ENCODE measurements at regions not wholly inside any gene's neighbourhood (a gene's known extent, or its start where the extent isn't known, plus 50 kb on each side); places are given as distances from the start of the nearest gene placed in this dataset.
"Not testable (repeated sequence)": the region's sequence is repeated elsewhere in the genome, so short reads cannot be mapped to it uniquely, and the experiment has no call there.

GRCh38 chr20:22841846-22842245 is 193.3 kb upstream of the SSTR4 start:
- DNase-seq (ENCODE audit: low read depth in 4 of 4, low spot score in 3 of 4), result no peak

- DNase-seq (ENCODE audit: low read depth in 4 of 4, low spot score in 3 of 4), result no peak
Observed at GRCh38 chr20:22842793-22843192, 192.3 kb upstream of the SSTR4 start.

- no peak for DNase-seq (ENCODE audit: low read depth in 4 of 4, low spot score in 3 of 4)
Observed at GRCh38 chr20:22844959-22845358, 190.2 kb upstream of the SSTR4 start.

DNA sequence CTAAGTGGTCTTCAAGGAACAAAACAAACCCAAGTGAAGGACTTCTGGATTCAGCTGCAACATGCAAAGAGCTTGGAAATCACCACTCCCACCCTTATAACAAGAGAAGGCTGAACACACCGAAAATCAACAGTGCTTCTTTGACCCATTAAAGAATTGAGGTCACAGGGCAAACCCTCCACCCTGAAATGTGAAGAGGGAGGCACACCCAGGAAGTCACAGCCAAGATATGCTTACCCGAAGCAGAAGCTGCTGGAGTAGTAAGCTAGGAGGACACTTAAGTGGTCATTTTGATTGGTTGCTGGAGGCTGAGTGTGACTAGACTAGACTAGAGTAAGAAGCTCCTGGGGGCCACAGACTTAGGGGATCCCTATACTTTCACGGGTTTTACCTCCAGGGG is 188.2 kb upstream of the SSTR4 start:
- no peak for DNase-seq (ENCODE audit: low read depth in 4 of 4, low spot score in 3 of 4)

- DNase-seq (ENCODE audit: low read depth in 4 of 4, low spot score in 3 of 4), result no peak
Observed at GRCh38 chr20:22848364-22848763, 186.7 kb upstream of the SSTR4 start.

- not testable (repeated sequence) for DNase-seq (ENCODE audit: low read depth in 4 of 4, low spot score in 3 of 4)
Observed at GRCh38 chr20:22851679-22852346, 183.3 kb upstream of the SSTR4 start.

- DNase-seq (ENCODE audit: low read depth in 4 of 4, low spot score in 3 of 4), result no peak
Observed at GRCh38 chr20:22861231-22861980, 173.7 kb upstream of the SSTR4 start.

GRCh38 chr20:22861990-22862389 is 173.1 kb upstream of the SSTR4 start:
- DNase-seq (ENCODE audit: low read depth in 4 of 4, low spot score in 3 of 4), result no peak

DNA sequence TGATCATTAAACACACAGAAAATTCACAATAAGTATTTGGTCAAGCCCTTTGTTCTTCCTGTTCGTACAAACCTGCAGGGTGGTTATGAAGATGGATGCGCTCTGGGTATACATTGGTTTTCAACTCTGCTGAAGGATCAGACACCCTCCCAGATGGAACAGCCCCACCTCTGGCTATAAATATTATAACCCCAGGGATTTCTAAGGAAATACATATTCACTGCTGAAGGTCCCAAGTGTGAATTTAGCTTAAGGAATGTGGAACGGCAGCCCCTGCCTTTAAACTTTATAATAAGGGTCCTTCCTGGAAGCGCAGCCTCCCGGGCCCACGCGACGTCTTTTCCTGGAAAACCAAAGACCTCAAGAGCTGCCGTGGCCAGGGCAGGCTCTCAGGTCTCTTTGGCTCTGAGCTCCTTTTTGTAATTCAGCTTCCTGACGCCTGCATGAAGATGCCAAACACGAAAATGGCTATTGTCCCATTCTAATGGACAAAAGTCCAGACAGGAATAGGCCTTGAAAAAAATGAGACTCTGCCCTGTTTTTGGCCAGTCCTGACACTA is 172.4 kb upstream of the SSTR4 start:
- DNase-seq (ENCODE audit: low read depth in 4 of 4, low spot score in 3 of 4), result no peak

GRCh38 chr20:22863826-22864225 is 171.3 kb upstream of the SSTR4 start:
- DNase-seq (ENCODE audit: low read depth in 4 of 4, low spot score in 3 of 4), result no peak

DNA sequence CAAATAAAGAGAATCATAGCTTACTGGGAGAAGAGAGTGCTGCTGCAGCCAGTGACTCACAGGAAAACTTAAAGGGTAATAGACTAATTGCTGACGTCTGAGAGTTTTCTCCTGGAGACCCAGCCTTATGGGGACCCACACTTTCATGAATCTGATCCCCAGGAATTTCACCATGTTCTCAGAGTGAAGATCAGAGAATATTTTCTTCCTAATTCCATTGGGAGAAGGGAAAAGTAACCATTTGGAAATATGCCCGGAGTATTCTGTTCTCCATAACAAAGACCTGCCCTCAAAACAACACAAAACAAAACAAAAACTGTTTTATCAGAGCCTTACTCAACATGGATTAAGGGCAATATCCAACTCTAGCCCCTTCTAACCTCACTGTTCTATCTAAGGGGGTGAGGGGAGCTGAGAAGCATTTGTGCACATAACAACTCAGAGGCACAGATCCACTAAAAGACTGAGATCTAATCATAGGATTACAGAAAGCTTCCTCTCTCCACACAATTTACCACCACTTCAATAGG is 168.2 kb upstream of the SSTR4 start:
- no peak for DNase-seq (ENCODE audit: low read depth in 4 of 4, low spot score in 3 of 4)

GRCh38 chr20:22878166-22878565 is 156.9 kb upstream of the SSTR4 start:
- DNase-seq (ENCODE audit: low read depth in 4 of 4, low spot score in 3 of 4), result no peak

- DNase-seq (ENCODE audit: low read depth in 4 of 4, low spot score in 3 of 4), result no peak
Observed at GRCh38 chr20:22880277-22880676, 154.8 kb upstream of the SSTR4 start.

- no peak for DNase-seq (ENCODE audit: low read depth in 4 of 4, low spot score in 3 of 4)
Observed at GRCh38 chr20:22887796-22888195, 147.3 kb upstream of the SSTR4 start.

DNA sequence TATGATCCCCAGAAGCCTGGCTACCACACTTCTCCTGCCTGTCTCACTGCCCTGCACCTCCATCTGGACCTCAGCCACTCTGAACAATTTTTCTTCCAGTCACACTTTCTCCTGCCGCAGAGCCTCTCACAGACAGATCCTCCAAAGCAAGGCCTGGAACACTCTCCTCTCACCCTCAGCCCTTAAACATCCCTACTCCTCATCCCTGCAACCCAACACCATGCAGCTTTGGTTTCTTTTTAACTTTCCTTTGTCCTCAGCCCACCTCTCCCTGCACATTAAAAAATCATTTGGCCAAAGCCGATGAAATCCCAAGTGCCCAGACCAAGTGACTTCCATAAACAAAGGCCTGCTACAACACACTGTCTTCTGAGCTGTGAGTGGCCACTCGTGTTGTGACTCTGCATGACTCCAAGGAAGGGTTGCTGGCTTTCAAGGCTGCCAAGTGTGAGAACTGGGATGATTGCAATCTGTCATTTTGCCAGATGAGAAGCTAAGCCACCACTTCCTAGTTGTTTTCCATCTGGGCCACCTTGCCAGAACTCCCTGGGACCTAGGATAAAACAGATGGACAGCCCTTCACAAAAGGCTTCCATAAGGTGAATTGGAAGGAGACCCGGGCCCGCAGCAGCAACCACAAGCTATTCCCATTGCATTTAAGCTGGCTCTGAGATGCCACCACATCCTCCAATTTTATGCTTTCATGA is 144.4 kb upstream of the SSTR4 start:
- no peak for DNase-seq (ENCODE audit: low read depth in 4 of 4, low spot score in 3 of 4)

DNA sequence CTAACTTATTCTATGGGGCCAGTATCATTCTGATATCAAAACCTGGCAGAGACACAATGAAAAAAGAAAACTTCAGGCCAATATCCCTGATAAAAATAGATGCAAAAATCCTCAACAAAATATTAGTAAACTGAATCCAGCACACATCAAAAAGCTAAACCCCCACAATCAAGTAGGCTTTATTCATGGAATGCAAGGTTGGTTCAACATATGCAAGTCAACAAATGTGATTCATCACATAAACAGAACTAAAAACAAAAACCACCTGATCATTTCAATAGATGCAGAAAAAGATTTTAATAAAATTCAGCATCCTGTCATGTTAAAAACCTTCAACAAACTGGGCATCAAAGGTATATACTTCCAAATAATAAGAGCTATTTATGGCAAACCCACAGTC is 133.9 kb upstream of the SSTR4 start:
- no peak for DNase-seq (ENCODE audit: low read depth in 4 of 4, low spot score in 3 of 4)

GRCh38 chr20:22901921-22902320 is 133.2 kb upstream of the SSTR4 start:
- DNase-seq (ENCODE audit: low read depth in 4 of 4, low spot score in 3 of 4), result no peak

GRCh38 chr20:22904386-22904785 is 130.7 kb upstream of the SSTR4 start:
- DNase-seq (ENCODE audit: low read depth in 4 of 4, low spot score in 3 of 4), result no peak

- DNase-seq (ENCODE audit: low read depth in 4 of 4, low spot score in 3 of 4), result no peak
Observed at GRCh38 chr20:22904905-22905304, 130.2 kb upstream of the SSTR4 start.

GRCh38 chr20:22905658-22906057 is 129.5 kb upstream of the SSTR4 start:
- DNase-seq (ENCODE audit: low read depth in 4 of 4, low spot score in 3 of 4), result no peak

DNA sequence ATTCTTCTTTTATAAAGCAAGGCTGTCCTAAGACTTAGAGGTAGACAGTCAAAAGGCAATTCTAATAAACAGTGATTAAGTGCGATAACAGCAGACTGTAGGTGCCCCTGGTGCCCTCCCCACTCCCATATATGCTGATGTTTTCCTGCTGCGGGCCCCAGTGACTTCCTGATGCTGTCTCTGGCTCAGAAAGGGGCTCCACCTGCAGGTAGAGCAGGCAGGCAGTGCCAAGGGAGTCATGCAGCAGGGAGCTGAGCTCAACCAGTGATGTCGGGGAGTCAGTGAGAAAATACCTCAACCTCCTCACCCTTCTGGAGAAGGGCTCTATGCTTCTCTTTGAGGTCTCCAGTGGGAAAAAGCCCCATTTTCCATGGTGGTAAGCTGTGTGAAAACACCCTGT is 126.7 kb upstream of the SSTR4 start:
- no peak for DNase-seq (ENCODE audit: low read depth in 4 of 4, low spot score in 3 of 4)
